GM18909 (cell line): ENCODE measurements at regions not wholly inside any gene's neighbourhood (a gene's known extent, or its start where the extent isn't known, plus 50 kb on each side); places are given as distances from the start of the nearest gene placed in this dataset.
"Not testable (repeated sequence)": the region's sequence is repeated elsewhere in the genome, so short reads cannot be mapped to it uniquely, and the experiment has no call there.

Experiments used
- ATAC-seq: cut with Tn5 transposase; IDR thresholded peaks from one replicate; pipeline ENCODE4 v1.9.1; 2021; ENCODE audit warnings: mild to moderate bottlenecking; ENCODE audit not compliant: unreplicated experiment, poor library complexity

- ATAC-seq: no peak
Observed at GRCh38 chrX:39774774-39775328, 322.9 kb downstream of the BCOR start.

DNA sequence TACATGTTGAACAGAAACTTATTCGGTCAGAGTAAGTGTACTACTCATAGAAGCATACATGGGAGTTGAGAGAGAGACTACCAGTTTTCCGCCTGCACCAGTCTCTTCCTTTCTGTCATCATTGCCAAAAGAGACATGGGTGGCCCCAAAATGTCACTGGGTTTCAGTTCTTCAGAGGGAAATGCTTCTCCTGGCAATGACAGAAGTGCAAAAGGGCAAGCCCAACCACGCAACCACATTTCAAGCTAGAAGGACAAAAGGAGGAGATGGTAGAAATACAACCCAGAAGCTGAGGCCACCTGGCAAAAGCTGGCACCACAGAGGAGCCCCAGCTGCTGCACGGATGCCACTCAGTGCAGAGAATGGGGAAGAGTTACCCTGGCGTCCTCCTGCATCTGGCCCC is 320.1 kb downstream of the BCOR start:
- no peak for ATAC-seq

- no peak for ATAC-seq
Observed at GRCh38 chrX:39779952-39780783, 317.6 kb downstream of the BCOR start.

DNA sequence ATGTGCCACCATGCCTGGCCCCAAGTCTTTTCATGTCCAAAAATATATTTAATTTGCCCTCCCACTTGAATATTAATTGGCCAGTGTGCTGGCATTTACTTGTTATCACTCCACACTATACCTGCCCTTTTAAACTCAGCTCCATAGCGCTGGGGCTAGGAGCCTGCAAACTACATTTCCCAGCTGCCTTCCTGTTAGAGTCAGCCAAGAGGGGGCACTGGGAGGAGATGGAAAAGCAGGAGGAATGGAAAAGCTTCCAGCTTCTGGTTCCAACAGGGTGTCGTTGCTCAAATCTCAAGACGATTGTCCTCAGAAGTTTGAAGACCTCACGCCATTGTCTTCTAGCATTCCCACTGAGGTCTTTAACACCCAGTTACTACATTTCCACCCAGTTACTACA is 315.5 kb downstream of the BCOR start:
- no peak for ATAC-seq

GRCh38 chrX:39787999-39788398 is 309.8 kb downstream of the BCOR start:
- ATAC-seq: no peak

GRCh38 chrX:39788521-39788920 is 309.2 kb downstream of the BCOR start:
- no peak for ATAC-seq

- ATAC-seq: no peak
Observed at GRCh38 chrX:39791691-39792090, 306.1 kb downstream of the BCOR start.

DNA sequence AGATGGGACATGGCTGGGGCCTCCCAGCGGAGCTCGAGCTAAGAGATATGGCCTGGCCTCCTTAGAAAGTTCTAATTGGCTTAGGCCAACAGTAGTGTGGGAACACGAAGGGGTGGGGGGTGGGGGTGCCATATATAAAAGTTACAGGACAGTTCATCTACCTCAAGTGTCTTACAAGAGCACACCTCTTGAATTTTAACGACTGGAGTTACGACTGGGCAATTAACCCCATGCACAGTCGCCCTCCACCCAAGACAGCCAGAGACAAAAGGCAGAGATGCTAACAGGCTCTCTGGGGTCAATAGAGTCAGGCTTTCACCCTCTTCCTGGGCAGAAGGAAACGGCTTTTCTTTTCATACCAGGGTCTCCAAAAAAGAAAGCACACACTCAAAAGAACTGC is 302.2 kb downstream of the BCOR start:
- no peak for ATAC-seq

DNA sequence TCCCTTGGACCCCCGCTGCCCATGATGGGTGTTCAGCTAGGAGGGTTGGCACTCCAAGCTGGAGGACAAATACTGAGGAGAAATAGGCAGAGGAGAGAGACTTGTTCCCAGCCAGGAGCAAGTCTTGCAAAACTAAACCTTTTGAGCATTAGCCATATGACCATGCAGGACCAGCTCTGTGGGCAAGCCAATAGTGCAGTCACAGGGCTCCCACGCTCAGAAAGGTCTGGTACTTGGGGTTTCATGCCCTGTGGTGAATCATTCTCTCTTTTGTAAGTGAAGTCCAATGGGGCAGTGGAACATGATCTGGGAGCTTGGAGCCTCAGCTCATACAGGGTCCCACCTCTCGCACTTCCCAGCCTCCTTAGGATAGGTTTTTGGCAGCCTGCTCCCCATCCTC is 300.9 kb downstream of the BCOR start:
- ATAC-seq: no peak

DNA sequence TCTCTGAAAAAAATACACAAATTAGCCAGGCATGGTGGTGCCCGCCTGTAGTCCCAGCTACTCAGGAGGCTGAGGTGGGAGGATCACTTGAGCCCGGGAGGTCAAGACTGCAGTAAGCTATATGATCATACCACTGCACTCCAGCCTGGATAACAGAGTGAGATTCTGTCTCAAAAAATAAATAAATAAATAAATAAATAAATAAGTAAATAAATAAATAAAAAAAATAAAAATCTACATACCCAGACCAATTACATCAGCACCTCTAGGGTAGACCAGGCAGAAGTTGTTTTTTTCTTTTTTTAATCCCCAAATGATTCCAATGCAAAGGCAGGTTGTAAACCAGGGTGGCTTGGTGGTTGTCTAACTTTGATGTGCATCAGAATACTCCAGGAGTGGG is 299.3 kb downstream of the BCOR start:
- not testable (repeated sequence) for ATAC-seq

GRCh38 chrX:39802354-39802753 is 295.4 kb downstream of the BCOR start:
- no peak for ATAC-seq

DNA sequence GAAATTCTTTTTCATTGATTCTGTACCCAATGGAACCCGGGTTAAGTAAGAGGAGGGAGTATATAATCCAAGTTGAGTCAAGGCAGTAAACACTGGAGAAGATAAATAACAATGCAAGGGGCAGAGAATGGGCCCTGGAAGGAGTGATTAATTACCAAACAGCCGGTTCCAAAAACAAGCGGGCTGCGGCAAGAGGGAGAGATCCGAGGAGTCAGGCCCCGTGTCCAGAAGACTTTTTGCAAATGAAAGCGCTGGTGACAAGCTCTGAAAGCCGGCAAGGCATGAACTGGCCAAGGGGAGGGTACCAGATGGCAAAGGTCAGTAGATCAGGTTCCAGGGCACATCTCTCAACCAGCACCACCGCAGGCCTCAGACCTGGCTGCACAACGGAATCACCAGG is 294.9 kb downstream of the BCOR start:
- ATAC-seq: no peak

- no peak for ATAC-seq
Observed at GRCh38 chrX:39805022-39805421, 292.7 kb downstream of the BCOR start.

DNA sequence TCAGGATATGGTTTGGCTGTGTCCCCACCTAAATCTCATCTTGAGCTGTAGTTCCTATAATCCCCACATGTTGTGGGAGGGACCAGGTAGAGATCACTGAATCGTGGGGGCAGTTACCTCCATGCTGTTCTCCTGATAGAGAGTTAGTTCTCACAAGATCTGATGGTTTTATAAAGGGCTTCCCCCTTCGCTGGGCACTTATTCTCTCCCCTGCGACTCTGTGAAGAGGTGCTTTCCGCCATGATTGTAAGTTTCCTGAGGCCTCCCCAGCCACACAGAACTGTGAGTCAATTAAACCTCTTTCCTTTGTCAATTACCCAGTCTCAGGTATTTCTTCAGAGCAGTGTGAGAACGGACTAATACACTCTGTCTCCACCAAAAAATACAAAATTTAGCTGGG is 291.9 kb downstream of the BCOR start:
- no peak for ATAC-seq

GRCh38 chrX:39808471-39808917 is 289.3 kb downstream of the BCOR start:
- ATAC-seq: no peak

DNA sequence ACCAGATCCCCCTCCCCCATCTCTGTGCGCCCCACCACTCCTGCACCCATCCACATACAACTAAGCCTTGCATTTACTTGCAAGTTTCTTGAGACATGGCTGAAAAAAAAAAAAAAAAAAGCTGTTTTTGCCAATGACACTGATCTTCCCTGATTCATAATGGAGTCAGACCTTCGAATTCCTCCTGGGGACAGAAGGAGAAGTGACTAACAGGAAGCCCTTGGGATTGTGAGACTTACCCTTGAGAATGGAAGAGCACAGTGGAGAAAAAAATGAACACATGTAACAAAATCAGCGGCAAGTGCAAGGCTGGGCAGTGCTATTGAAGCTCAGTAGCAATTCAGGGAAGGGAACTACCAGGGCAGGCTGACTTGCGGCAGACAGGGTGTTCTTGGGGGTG is 288.4 kb downstream of the BCOR start:
- ATAC-seq: no peak

DNA sequence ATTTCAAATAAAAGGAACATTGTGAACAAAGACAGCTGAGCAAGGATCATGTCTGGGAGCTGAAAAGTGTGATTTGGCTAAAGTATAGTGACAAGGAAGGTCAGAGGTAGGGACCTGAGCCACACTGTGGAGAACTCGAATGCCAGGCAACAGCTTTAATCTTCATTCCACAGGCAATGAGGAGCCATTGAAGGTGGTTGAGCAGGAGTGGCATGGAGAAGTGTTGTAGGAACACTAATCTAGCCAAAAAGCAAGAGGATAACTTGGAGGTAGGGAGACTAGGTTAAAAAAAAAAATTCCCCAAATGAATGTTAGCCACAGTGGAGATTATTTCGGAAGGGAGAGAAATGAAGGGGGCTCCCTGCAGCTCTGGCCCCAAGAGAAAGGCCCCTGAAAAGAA is 286.9 kb downstream of the BCOR start:
- ATAC-seq: no peak

DNA sequence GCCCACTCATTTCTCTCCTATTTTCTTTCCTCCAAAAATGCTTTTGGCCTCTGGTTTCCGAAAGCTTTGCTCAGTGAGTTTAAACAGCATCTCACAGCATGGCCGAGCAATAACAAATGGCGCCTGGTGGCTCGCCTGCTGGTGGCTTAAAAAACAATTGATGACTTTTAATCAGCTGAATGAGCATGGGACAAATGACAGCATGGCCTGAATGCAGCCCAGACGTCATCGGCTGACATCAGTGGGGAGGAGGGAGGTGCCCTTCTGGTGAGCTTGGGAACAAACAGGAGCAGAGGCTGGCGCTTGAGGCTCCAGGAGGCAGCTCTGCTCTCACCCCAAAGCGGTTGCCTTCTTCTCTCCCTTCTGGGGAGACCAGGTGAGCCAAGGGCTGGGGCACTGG is 286.4 kb downstream of the BCOR start:
- no peak for ATAC-seq

DNA sequence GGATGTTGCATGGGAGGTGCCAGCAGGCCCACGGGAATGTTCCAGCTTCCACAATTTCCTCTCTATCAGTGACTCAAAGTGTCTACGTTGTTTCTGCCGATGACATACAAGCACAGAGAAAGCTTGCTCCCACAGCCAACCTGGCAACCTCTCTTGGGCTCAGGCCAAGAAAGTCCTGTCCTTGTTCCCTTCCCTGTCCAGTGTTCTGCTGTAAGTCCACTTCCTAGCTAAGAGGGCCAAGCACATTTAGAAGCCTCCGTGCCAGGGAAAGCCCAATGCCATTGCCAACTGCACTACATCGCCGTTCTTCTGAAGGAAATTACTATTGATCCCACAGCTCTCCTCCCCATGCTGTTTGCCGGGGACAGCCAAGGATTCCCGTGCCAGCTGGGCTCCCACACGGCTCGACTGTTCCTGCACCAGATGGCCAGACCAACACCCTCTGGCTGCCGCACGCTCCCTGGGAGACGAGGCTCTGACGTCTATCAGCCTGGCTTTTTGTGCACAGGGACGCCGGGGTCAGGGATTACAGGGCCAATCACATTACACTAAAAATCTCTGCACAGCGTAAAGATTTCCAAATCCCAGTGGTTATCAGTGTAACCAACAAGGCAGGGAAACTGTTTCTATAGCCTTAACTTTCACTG is 284.0 kb downstream of the BCOR start:
- ATAC-seq: no peak

GRCh38 chrX:39814391-39814790 is 283.4 kb downstream of the BCOR start:
- ATAC-seq: no peak

DNA sequence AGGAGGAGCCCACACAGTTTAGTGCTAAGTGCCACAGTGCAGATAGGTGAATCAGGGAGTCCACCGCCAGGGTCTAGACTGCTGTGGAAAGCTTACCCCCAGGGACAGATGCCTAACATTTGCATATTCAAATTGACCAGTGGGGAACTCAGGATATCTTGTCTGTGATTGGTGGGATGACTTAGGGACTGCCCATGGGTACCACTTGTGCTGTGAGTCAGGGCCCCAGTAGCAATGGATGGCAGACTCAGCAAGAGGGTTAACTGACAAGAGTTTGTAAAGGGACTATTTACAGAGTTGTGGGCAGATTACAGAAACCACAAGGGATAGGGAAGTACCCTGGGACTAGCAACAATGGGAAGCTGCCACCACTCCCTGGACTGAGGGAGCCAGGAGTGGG is 282.1 kb downstream of the BCOR start:
- peak; percentile 64 for ATAC-seq
